GM12874 (cell line): ENCODE measurements at regions not wholly inside any gene's neighbourhood (a gene's known extent, or its start where the extent isn't known, plus 50 kb on each side); places are given as distances from the start of the nearest gene placed in this dataset.

Experiments used
- CTCF ChIP-seq: IDR thresholded peaks from 2 replicates; pipeline ENCODE4 v1.5.1; 2011; ENCODE audit warnings: low read depth, mild to moderate bottlenecking, control low read depth, low read length, moderate library complexity; ENCODE audit not compliant: insufficient read depth

GRCh38 chr12:30437044-30437443 is 258.6 kb downstream of the IPO8 start:
- no peak for TF ChIP-seq CTCF

DNA sequence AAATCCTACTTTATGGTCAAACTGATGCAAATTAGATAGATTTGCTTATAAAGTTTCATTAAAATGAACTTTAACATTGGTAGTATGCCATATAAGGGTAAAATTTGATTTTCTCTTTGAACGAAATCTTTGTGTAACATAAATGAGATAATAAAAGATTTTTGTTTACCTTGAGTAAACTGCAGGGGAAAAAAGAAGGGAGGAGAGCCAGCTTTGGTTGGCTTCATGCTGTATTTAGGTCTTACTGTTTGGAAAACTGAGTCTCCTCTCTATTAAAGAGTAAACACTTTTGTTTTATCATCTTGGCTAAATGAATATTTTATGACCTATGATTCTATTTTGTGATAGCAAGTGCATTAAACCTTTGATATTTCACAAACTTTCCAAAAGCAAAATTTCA is 267.6 kb downstream of the IPO8 start:
- TF ChIP-seq CTCF = no peak

DNA sequence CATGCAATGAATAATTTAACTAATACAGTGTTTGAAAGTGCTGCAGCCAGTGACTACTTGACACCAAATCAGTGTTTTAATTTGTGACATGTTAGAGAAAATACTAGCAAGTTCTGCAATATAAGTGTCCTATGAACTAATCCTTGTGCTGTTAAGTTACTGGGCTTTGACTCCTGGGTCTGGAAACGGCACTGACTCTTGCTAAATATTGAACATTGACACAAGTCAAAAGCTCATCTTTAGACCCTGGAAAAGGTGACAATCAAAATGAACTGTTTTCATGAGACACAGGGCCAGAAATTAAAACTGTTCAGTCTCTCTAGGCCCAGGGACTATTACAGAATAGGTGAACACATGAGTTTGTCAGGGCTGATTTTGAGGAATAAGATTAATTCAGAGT is 268.1 kb downstream of the IPO8 start:
- no peak for TF ChIP-seq CTCF

DNA sequence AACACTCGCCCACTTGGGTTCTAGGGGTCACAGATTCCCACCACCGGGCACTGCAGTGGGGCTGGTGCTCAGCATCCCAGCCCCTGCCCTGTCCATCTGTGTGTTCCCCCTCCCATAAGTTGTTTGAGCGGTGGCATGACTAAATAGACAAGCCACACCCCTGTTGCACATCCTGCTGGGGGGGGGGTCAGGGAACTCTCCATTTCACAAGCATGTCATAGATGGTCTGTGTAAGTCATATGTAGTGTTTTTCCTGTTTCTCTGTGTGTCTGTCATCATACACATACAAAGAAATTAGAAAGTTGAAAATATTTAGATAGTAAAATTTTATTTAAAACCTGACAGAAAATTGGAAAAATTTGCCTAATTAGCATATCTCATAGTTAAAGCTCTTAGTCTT is 270.2 kb downstream of the IPO8 start:
- TF ChIP-seq CTCF = no peak

DNA sequence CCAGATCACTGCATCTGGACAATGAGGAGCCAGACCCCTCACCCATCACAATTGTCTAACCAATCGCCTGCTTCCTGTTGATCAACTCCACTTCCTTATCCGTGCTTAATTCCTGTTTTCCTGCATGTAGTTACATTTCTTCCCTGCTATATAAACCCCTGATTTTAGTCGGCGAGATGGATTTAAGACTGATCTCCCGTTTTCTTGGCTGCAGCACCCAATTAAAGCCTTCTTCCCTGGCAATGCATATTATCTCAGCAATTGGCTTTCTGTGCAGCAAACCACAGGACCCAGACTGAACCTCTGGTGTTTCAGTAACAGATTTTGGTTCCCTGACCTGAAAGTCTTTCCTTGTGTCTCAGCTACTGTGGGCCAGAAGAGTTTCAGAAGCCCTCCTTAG is 272.3 kb downstream of the IPO8 start:
- no peak for TF ChIP-seq CTCF

DNA sequence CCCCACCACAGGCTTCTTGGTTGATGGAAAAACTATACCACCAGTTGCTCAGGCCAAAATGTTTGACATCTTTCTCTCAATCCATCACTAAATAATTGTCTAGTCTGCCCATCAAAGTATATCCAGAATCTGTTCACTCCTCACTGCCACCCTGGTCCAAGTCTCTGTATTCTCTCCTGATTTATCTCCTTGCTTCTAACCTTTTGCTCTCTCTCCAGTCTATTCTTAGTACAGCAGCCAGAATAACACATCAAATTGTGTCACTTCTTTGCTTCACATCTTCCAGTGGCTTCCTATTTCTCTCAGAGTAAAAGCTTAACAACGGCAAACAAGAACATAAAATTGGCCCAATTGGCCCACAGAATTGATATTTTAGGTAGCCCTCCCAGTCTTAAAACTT is 272.8 kb downstream of the IPO8 start:
- TF ChIP-seq CTCF = no peak

DNA sequence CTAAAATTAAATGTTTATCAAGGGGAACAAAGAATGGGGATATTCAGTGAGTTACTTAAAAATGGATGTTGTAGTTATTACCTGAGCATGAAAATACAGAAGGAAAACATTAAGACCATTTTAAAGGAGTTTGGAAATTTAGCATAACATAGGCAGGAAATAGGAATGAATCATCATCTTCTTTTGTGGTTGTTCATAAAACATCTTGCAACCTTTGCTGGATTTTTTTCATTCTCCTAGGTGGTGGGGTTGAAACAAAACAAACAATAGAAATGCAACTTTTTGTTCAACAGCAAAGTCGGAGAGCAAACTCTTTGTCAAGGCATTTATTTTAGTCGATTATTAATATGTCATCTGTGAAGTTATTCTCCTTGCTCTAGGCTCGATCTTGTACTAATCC is 275.1 kb downstream of the IPO8 start:
- TF ChIP-seq CTCF = no peak

DNA sequence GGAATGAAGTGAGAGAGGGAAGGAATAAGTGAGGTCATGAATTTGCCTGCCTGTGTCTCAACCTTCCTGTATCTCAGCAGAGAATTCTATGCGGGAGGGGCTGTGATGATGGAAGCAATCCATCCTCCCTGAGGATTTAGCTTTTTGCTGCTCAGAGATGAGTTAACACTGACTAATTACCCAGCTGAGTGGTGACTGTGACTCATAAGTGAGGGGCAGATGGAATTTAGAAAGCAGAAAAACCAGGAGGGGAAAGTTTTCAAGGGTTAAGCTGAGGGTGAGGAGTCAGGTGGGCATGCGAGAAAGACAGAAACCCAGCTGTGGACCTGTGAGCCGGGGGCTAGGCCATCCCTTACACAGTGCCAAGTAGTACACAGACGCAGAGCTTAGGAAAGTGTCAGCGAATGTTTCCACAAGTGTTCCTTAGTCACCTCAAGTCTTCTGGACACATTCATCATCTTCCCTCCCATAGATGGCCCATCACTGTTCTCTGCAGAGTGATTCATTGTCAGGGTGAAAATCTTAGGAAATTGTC is 277.9 kb downstream of the IPO8 start:
- no peak for TF ChIP-seq CTCF
